Right cardiac atrium (tissue), 5 donors: ENCODE measurements at regions not wholly inside any gene's neighbourhood (a gene's known extent, or its start where the extent isn't known, plus 50 kb on each side); places are given as distances from the start of the nearest gene placed in this dataset.

Source experiments
- ATAC-seq, 2 donors: fragments of 200-7000 bp; cut with Tn5 transposase; one replicate each; pipeline versions ENCODE4 v1.8.0 to v1.9.1; 2020; ENCODE audit warnings: moderate library complexity in 2 of 2, mild to moderate bottlenecking in 1 of 2
- DNase-seq, 3 donors: peaks; one replicate each; pipeline ENCODE4 v3.0.0-alpha.2; 2020
- H3K27ac ChIP-seq: one replicate; pipeline ENCODE4 v1.5.1; 2013; ENCODE audit warnings: mild to moderate bottlenecking, low read length, control low read depth, moderate library complexity
- H3K27me3 ChIP-seq: one replicate; pipeline ENCODE4 v1.6.1; 2013; ENCODE audit not compliant: control insufficient read depth, insufficient read depth
- H3K4me1 ChIP-seq: one replicate; pipeline ENCODE4 v1.6.1; 2013; ENCODE audit warnings: low read length; ENCODE audit not compliant: control insufficient read depth, insufficient read depth
- H3K4me3 ChIP-seq: one replicate; pipeline ENCODE4 v1.5.1; 2013; ENCODE audit warnings: low read length, control low read depth
- H3K9me3 ChIP-seq: one replicate; pipeline ENCODE4 v1.6.1; 2013; ENCODE audit warnings: low read length; ENCODE audit not compliant: control insufficient read depth
- WGBS: extraction: QIAGEN DNeasy Blood & Tissue Kit; methylation state at CpG from one replicate; pipeline ENCODE4 v1.1.7; 2013; 5-methylcytosine and 5-hydroxymethylcytosine counted together
- intact Hi-C, 4 donors: fragments of 100-400 bp; cut with DNase I; formaldehyde crosslinking; loops; one replicate each; pipeline versions ENCODE4 v1.11.0 to v1.14.0; 2022 to 2023
- donor health status: healthy with polysubstance abuse.
- donor health status: DM: no; HTN: yes; CAD: no.
- donor health status: DM: no; HTN: no; CAD: no.
- donor health status: DM: no; HTN: yes; CAD: no; lungs with severe emphysema.
- donor health status: DM: yes; HTN: yes; CAD: no.

DNA sequence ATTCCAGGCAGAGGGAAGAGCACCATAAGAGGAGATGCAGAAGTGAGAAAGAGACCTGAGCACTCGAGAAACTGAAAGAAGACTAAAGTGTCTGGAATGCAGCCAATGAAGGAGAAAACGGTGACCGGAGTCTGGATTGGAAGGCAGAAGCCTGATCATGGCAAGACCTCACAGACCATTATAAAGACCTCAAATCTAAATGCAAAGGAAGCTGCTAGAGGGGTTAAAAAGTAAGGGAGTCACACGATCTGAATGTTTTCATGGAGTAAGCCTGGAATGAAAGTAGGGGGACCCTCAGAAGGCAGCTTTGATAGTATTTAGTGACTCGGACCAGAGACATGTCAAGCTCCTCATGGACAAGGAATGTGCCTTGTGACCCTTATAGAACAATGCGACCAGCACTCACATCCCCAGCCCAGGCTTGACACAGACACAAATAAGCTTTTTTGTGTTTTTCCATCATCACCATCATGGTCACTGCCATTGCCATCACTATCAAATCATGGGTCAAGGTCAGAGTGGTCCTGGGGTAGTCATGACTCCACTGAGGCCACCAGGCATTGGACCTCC is 183.6 kb downstream of the SEC16B start:
- Histone ChIP-seq H3K4me1 (no peaks in the 10 kb centered on the region), H3K27me3 (no peaks in the 10 kb centered on the region), H3K27ac (no peak overlapping the region), H3K9me3 (no peaks in the 10 kb centered on the region), H3K4me3 (no peak overlapping the region)
- DNase-seq, result no peak
- intact Hi-C loops, result no loop called here
- ATAC-seq, result no peak
- WGBS, result 67% methylated on average over 6 of the region's 6 CpGs

DNA sequence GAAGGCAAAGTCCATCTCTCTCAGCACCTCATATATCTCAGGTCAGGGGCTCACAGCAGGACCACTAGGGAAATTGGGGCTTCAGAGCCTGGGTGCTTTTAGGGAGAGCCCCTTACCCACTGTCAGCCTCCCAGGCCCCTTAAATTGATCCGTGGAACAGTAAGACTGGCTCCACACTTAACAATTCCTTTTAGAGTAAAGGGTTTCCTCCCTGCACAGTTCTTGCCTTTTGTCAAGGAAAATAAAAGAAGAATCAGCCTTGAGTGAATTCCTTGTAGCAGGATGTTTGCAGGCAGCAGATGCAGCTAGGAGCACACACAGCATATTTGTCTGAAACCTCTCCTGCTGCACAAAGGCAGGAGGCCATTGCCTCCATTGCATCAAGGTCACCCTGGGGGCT is 184.9 kb downstream of the SEC16B start:
- DNase-seq (no peak), ATAC-seq (no peak)
- WGBS, result 76% methylated on average over 1 of the region's 1 CpG
- Histone ChIP-seq H3K4me3 (no peak overlapping the region), H3K27me3 (no peaks in the 10 kb centered on the region), H3K4me1 (no peaks in the 10 kb centered on the region), H3K9me3 (no peaks in the 10 kb centered on the region), H3K27ac (no peak overlapping the region)
- intact Hi-C loops, result loop anchor here in 1 of 4 donors (5.0 kb wide), 1 partner anchor 883 kb away; no protein-coding TSS in a partner anchor

DNA sequence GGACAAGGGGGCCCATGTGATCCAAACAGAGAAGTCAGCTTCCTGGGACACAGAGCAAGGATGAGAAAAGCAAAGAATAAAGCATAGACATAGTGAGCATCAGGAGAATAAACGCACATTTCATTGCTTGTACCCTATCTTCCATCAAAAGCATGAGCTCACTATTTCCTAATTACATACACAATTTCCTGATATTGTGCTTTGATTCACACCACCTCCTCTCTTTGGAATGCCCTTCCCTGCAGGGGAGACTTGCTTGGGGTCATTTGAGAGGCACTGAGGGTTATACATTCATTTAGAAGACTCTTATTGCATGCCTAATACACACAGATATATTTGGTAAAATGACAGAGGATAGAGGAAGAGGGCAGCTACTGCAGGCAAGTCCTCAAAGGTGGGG is 185.4 kb downstream of the SEC16B start:
- Histone ChIP-seq H3K4me3 (no peak overlapping the region), H3K27ac (no peak overlapping the region), H3K9me3 (no peaks in the 10 kb centered on the region), H3K27me3 (no peaks in the 10 kb centered on the region), H3K4me1 (no peaks in the 10 kb centered on the region)
- no peak for DNase-seq
- ATAC-seq, result no peak
- WGBS, result 46% methylated on average over 1 of the region's 1 CpG
- intact Hi-C loops, result loop anchor here in 1 of 4 donors (5.0 kb wide), 1 partner anchor 882 kb away; no protein-coding TSS in a partner anchor

DNA sequence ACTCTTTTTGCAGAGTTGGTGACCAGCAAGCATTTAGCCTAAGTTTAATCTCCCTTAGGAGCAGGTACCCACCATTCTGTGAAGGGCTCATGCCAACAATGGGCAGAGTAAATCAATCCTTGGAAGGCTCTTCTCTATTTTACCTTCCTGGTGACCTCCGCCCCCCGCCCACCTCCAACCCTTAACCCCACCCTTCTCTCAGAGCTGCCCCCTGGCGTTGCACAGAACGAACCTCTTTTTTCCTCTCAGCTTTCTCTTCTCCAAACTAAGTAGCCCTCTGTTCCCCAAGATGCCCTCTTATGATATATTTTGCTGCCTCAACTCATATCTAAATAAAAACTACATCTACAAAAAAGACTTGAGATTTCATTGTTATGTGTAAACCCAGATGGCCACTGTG is 186.8 kb downstream of the SEC16B start:
- ATAC-seq, result no peak
- H3K4me1 ChIP-seq, result no peaks in the 10 kb centered on the region
- no peak for DNase-seq
- intact Hi-C loops, result loop anchor here in 1 of 4 donors (5.0 kb wide), 1 partner anchor 881 kb away; no protein-coding TSS in a partner anchor
- H3K27ac ChIP-seq, result no peak overlapping the region
- H3K27me3 ChIP-seq, result no peaks in the 10 kb centered on the region
- WGBS, result 63% methylated on average over 4 of the region's 4 CpGs
- H3K4me3 ChIP-seq, result no peak overlapping the region
- no peaks in the 10 kb centered on the region for H3K9me3 ChIP-seq

DNA sequence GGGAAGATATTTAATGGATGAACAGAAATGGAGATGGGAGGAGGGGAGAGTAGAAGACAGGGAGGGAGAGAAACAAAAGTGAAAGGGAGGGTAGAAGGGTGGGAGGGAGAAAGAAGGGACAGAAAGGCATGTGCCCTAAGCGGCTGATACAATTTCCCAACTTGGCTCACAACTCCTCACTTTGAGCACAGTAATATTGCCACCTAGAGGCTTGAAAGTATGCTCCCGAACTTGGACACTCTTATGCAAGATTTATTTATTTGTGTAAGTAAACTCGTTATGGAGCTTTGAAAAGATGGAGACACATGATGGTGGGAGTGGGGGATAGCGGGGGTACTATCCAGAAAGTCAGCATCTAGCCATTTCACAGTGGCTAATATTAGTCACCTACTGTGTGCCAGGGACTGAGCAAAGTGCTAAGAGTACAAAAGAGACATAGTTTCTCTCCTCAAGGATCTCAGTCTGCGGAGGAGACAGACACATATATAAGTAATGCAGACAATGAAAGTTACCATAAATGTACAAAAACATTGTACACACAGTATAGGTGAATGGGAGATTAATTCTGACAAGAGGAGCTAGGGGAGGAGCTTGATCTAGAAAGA is 189.7 kb downstream of the SEC16B start:
- Histone ChIP-seq H3K4me1 (no peaks in the 10 kb centered on the region), H3K4me3 (no peak overlapping the region), H3K27me3 (peaks cover 2% of the 10 kb centered on the region), H3K9me3 (no peaks in the 10 kb centered on the region), H3K27ac (no peak overlapping the region)
- WGBS, result 27% methylated on average over 5 of the region's 5 CpGs
- DNase-seq, result no peak
- ATAC-seq, result peak in 1 of 2 donors; percentile 51
- intact Hi-C loops, result loop anchor here in 1 of 4 donors (5.0 kb wide), 1 partner anchor 878 kb away; no protein-coding TSS in a partner anchor

DNA sequence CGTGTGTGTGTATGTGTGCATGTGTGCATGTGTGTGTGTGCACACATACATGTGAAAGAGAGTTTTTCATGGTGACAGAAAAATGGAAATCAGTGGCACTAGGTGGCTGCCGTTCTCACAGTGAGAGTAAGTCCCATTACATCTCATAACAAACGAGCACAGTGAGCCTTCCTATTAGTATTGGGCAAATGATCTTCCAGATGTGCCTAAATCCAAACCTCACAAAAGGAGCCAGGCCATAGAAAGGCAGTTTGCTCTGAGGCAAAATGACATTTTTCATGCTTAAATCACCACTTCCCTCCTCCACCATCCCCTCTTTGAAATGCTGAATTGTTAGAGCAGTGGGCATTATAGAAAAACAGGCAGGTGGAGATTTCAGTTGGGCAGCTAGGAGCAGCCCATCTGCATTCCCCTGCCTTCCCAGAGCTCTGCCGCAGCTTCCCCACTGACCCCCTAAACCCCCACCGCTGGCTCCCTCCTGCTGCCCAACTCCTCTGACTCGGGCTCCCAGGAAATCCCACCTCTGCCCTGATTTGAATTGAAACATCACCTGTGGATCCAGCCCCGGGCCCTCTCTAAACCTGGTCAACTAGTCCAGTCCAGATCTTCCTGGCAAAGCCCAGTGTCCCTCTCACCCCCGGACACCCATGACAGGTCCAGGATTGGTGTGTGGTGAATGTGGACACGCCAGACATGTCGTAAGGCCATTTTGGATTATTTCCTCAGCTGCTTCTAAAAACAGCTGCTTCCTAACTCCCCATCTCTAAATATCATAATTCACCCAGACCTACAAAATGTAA is 190.5 kb downstream of the SEC16B start:
- H3K27me3 ChIP-seq, result peaks cover 2% of the 10 kb centered on the region
- ATAC-seq (no peak), DNase-seq (no peak)
- H3K9me3 ChIP-seq, result no peaks in the 10 kb centered on the region
- H3K4me1 ChIP-seq, result no peaks in the 10 kb centered on the region
- 64% methylated on average over 10 of the region's 10 CpGs for WGBS
- intact Hi-C loops, result loop anchor here in 1 of 4 donors (5.0 kb wide), 1 partner anchor 522 kb away; no protein-coding TSS in a partner anchor
- H3K27ac ChIP-seq, result no peak overlapping the region
- no peak overlapping the region for H3K4me3 ChIP-seq

DNA sequence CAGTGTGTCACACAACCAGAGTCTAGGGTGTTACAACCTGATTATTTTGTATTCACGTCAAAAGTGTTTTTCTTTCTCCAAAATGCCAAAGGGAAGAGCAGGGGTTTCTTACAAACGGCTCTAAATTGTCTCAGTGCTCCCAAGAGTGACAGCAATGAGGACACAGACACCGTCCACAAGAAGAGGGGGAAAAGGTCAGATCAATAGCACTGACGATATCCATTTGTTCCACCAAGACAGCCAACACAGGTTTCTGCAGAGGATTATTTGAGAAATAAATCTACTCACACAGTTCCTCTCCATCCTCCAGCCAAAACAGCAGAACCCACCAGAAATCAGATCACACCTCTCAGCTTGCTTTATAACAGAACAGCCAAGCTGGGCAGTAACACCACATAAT is 193.9 kb downstream of the SEC16B start:
- Histone ChIP-seq H3K27me3 (peaks cover 2% of the 10 kb centered on the region), H3K9me3 (peaks cover 4% of the 10 kb centered on the region), H3K4me1 (no peaks in the 10 kb centered on the region), H3K4me3 (no peak overlapping the region), H3K27ac (no peak overlapping the region)
- WGBS, result 65% methylated on average over 4 of the region's 4 CpGs
- DNase-seq, result no peak
- no peak for ATAC-seq
- intact Hi-C loops, result loop anchor here in 1 of 4 donors (5.0 kb wide), 1 partner anchor 519 kb away; no protein-coding TSS in a partner anchor

DNA sequence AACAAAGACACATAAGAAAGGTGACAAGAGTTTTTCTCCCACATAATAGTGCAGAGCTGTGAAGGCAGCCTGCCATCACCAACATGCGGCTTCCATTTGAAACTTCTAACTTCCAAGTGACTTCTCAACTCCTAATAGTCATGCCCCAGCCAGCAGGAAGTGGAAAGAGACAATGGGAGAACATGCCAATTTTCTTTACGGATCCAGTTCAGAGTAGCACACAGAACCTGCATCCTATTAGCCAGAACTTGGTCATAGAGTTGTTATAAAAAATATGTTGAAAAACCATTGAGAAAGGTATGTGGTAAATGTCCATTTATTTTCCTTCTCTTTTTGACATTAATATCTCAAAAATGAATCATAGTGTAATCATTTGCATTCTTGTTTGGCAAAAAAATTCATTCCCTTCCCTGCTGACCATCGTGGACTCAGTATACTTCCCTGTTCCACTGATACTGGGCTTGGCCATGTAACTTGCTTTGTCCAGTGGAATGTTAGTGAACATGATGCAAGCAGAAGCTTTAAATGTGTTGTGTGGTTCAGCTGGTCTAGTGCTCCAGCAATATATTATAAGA is 197.4 kb downstream of the SEC16B start:
- intact Hi-C loops, result no loop called here
- Histone ChIP-seq H3K4me3 (no peak overlapping the region), H3K27ac (no peak overlapping the region), H3K9me3 (peaks cover 5% of the 10 kb centered on the region), H3K27me3 (peaks cover 2% of the 10 kb centered on the region), H3K4me1 (no peaks in the 10 kb centered on the region)
- 75% methylated on average over 3 of the region's 3 CpGs for WGBS
- no peak for DNase-seq
- ATAC-seq, result no peak

DNA sequence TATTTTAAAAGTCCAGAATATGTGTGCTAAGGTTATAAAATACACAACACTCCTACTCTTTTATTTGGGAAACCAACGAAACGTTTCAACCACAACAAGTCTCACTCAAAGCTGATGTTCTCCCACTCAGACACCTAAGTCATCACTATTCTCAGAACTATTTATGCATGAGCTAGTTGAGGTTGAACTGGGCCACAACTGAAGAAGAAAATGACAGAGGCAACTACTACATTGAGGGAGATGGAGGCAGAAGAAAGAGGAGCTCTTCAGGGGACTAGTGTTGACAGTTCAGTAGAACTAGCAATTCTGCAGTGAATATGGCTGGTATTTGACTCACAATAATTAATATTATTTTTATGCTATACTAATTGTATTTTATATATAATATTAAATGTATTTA is 198.2 kb downstream of the SEC16B start:
- 78% methylated on average over 2 of the region's 2 CpGs for WGBS
- Histone ChIP-seq H3K27me3 (peaks cover 2% of the 10 kb centered on the region), H3K27ac (no peak overlapping the region), H3K4me1 (no peaks in the 10 kb centered on the region), H3K9me3 (peaks cover 5% of the 10 kb centered on the region), H3K4me3 (no peak overlapping the region)
- intact Hi-C loops, result no loop called here
- DNase-seq (no peak), ATAC-seq (no peak)

DNA sequence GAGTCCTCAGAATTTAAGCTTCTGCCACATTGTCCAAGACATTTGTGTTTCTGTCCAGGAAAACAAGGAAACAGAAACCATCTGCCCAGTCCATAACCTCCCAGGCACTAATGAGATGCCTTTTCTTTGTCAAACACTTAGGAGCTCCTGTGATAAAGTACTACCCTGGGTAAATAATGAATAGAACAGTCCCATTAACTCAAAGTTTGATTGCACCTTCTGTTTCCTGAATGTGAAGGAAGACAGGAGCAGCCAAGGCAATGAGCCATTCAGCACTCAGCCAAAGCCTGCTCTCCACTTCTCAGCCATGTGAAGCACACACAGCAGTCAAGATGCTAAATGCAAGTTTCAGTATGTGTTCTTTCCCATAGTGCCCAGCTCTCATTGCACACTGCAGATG is 199.8 kb downstream of the SEC16B start:
- Histone ChIP-seq H3K4me1 (no peaks in the 10 kb centered on the region), H3K27ac (no peak overlapping the region), H3K9me3 (peaks cover 5% of the 10 kb centered on the region), H3K27me3 (no peaks in the 10 kb centered on the region), H3K4me3 (no peak overlapping the region)
- intact Hi-C loops, result no loop called here
- DNase-seq (no peak), ATAC-seq (no peak)
